Loucy (cell line): ENCODE measurements at regions not wholly inside any gene's neighbourhood (a gene's known extent, or its start where the extent isn't known, plus 50 kb on each side); places are given as distances from the start of the nearest gene placed in this dataset.

Experiments
- CTCF ChIP-seq: fragments of 200-600 bp; sonication (generic); conservative IDR thresholded peaks from 2 replicates; pipeline ENCODE4 v1.5.1; 2014; ENCODE audit warnings: mild to moderate bottlenecking, antibody characterized with exemption, low read length
- EZH2phosphoT487 ChIP-seq: fragments of 200-600 bp; IDR thresholded peaks from 2 replicates; pipeline ENCODE4 v1.6.1; 2018; ENCODE audit warnings: antibody characterized with exemption, mild to moderate bottlenecking, moderate library complexity, borderline replicate concordance

- TF ChIP-seq CTCF (no peak), EZH2phosphoT487 (no peak)
Measured at GRCh38 chr1:192061556-192061955, 96.7 kb upstream of the RGS18 start.
